ENCODE measurements at regions not wholly inside any gene's neighbourhood (a gene's known extent, or its start where the extent isn't known, plus 50 kb on each side); places are given as distances from the start of the nearest gene placed in this dataset.

GRCh38 chr9:698276-698675 lies 143.2 kb upstream of the DMRT1 start:
- Histone ChIP-seq H3K9me3 (ENCODE audit: low read depth) (no peaks in the 10 kb centered on the region), H3K36me3 (no peaks in the 10 kb centered on the region), H3F3A (ENCODE audit: low read depth) (no peaks in the 10 kb centered on the region), H4K20me1 (ENCODE audit: low read depth) (no peaks in the 10 kb centered on the region), H3K27ac (no peak overlapping the region), H3K4me1 (peaks cover 23% of the 10 kb centered on the region), H3K27me3 (no peaks in the 10 kb centered on the region), H3K4me2 (no peak overlapping the region), H3K79me2 (ENCODE audit: low read depth) (no peaks in the 10 kb centered on the region), H2AFZ (replicated peaks) (no peak overlapping the region), H3K4me3 (no peak overlapping the region), H3K9ac (no peak overlapping the region)
- H3K4me3 Mint-ChIP-seq: no peak overlapping the region
- H3K27me3 Mint-ChIP-seq (ENCODE audit: insufficient read depth, low read depth): no peaks in the 10 kb centered on the region
- peaks cover 56% of the 10 kb centered on the region for H3K4me1 Mint-ChIP-seq
- no peaks in the 10 kb centered on the region for H3K9me3 Mint-ChIP-seq
- H3K36me3 Mint-ChIP-seq: peaks cover 2% of the 10 kb centered on the region
- TF ChIP-seq CTCF (IDR thresholded peaks at IDR 0.05) (no peak), EZH2phosphoT487 (IDR thresholded peaks at IDR 0.05) (no peak), EZH2 (IDR thresholded peaks at IDR 0.05) (no peak)
- H3K27ac Mint-ChIP-seq: peak overlapping the region; percentile 22
- DNase-seq (ENCODE audit: low spot score): no peak

DNA sequence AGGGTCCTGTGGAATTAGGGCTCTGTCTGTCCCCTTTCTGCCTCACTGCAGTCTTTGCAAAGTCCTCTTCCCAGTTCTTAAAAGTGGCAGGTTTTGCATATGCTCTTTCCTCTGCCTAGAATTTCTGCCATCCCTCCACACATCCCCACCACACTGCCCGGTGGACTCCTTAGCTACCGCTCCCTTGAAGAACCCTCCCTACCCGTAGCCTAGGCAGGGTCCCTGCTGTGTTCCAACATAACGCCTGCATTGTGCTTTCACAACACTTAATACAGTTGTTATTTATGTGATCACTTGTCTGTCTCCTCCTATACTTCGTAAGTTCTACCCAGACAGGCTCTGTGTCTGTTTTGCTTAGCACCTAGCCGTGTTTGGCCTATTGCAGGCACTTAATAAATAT lies 142.5 kb upstream of the DMRT1 start:
- DNase-seq (ENCODE audit: low spot score): no peak
- Mint-ChIP-seq H3K27me3 (ENCODE audit: insufficient read depth, low read depth) (no peaks in the 10 kb centered on the region), H3K27ac (peak overlapping the region; percentile 55), H3K36me3 (peaks cover 2% of the 10 kb centered on the region), H3K9me3 (no peaks in the 10 kb centered on the region), H3K4me3 (no peak overlapping the region), H3K4me1 (peaks cover 49% of the 10 kb centered on the region)
- Histone ChIP-seq H2AFZ (replicated peaks) (no peak overlapping the region), H3K4me2 (no peak overlapping the region), H3K36me3 (no peaks in the 10 kb centered on the region), H4K20me1 (ENCODE audit: low read depth) (no peaks in the 10 kb centered on the region), H3K27me3 (no peaks in the 10 kb centered on the region), H3K9me3 (ENCODE audit: low read depth) (no peaks in the 10 kb centered on the region), H3K27ac (no peak overlapping the region), H3K79me2 (ENCODE audit: low read depth) (no peaks in the 10 kb centered on the region), H3F3A (ENCODE audit: low read depth) (no peaks in the 10 kb centered on the region), H3K4me3 (no peak overlapping the region), H3K4me1 (peaks cover 16% of the 10 kb centered on the region), H3K9ac (no peak overlapping the region)
- no peak for TF ChIP-seq CTCF (IDR thresholded peaks at IDR 0.05)
- TF ChIP-seq EZH2phosphoT487 (IDR thresholded peaks at IDR 0.05): no peak
- TF ChIP-seq EZH2 (IDR thresholded peaks at IDR 0.05): no peak

- peaks cover 45% of the 10 kb centered on the region for H3K4me1 Mint-ChIP-seq
These were observed 142.1 kb upstream of the DMRT1 start for GRCh38 chr9:699396-699795.

More at GRCh38 chr9:699396-699795, 142.1 kb upstream of the DMRT1 start:
- H3K27ac ChIP-seq: no peak overlapping the region
- no peaks in the 10 kb centered on the region for H3K9me3 Mint-ChIP-seq
- TF ChIP-seq CTCF (IDR thresholded peaks at IDR 0.05) (no peak), EZH2phosphoT487 (IDR thresholded peaks at IDR 0.05) (no peak), EZH2 (IDR thresholded peaks at IDR 0.05) (no peak)
- H4K20me1 ChIP-seq (ENCODE audit: low read depth): no peaks in the 10 kb centered on the region
- H3K4me1 ChIP-seq: peaks cover 12% of the 10 kb centered on the region
- H3K9me3 ChIP-seq (ENCODE audit: low read depth): no peaks in the 10 kb centered on the region
- H3K9ac ChIP-seq: no peak overlapping the region
- no peaks in the 10 kb centered on the region for H3K79me2 ChIP-seq (ENCODE audit: low read depth)
- H3K36me3 Mint-ChIP-seq: peaks cover 2% of the 10 kb centered on the region
- H3K27ac Mint-ChIP-seq: no peak overlapping the region
- no peak overlapping the region for H3K4me3 ChIP-seq
- no peak for DNase-seq (ENCODE audit: low spot score)
- no peaks in the 10 kb centered on the region for H3F3A ChIP-seq (ENCODE audit: low read depth)
- H2AFZ ChIP-seq (replicated peaks): no peak overlapping the region
- H3K4me3 Mint-ChIP-seq: no peak overlapping the region
- H3K27me3 ChIP-seq: no peaks in the 10 kb centered on the region
- no peaks in the 10 kb centered on the region for H3K36me3 ChIP-seq
- no peaks in the 10 kb centered on the region for H3K27me3 Mint-ChIP-seq (ENCODE audit: insufficient read depth, low read depth)
- no peak overlapping the region for H3K4me2 ChIP-seq
